GM12878 (cell line): ENCODE measurements at regions not wholly inside any gene's neighbourhood (a gene's known extent, or its start where the extent isn't known, plus 50 kb on each side); places are given as distances from the start of the nearest gene placed in this dataset.
A peak's percentile ranks its signal among the peaks of the same experiment; 100 is the strongest.

Source experiments
- ATAC-seq: fragments of 200-7000 bp; cut with Tn5 transposase; 3 replicates; pipeline ENCODE4 v1.9.1; 2020; ENCODE audit warnings: mild to moderate bottlenecking, moderate library complexity
- BruUV-seq: library from RNA; stranded (reverse); fragments of 400-500 nt; replicated peaks from 2 replicates; lab custom pipeline; 2021; lab: Mats Ljungman, UMichigan
- CTCF ChIA-PET: fragments of 300-600 bp; sonication (Branson Sonifier 250); formaldehyde crosslinking; extraction: SDS; loops from one replicate; lab custom pipeline; 2021; ENCODE audit warnings: inconsistent platforms; lab: Yijun Ruan, JAX
- POLR2A ChIA-PET: fragments of 350-600 bp; formaldehyde crosslinking; extraction: SDS; loops from one replicate; lab custom pipeline; 2021; ENCODE audit warnings: inconsistent platforms; lab: Charles Lee
- RAD21 ChIA-PET: fragments of 300-600 bp; sonication (Branson Sonifier 250); formaldehyde crosslinking; loops from one replicate; lab custom pipeline; 2023; ENCODE audit warnings: antibody characterized with exemption; ENCODE audit not compliant: unreplicated experiment; lab: Charles Lee
- SMC1A ChIA-PET: fragments of 300-600 bp; sonication (Branson Sonifier 250); formaldehyde crosslinking; loops from one replicate; lab custom pipeline; 2023; ENCODE audit not compliant: unreplicated experiment, uncharacterized antibody; lab: Charles Lee
- DNase-seq: peaks from one replicate; pipeline ENCODE4 v3.0.0-alpha.2; 2011; ENCODE audit warnings: low read depth, low spot score
- FAIRE-seq: peaks from 3 replicates; lab custom pipeline; 2011; peaks lifted over from hg19 to GRCh38; lab: Jason Lieb, UNC
- H2AFZ ChIP-seq: 2 replicates; pipeline ENCODE4 v1.6.0; 2011; ENCODE audit warnings: low read depth, low read length, control low read depth; ENCODE audit not compliant: control insufficient read depth
- H3K27ac ChIP-seq: 2 replicates; pipeline ENCODE4 v1.5.1; 2011; ENCODE audit warnings: control low read depth; ENCODE audit not compliant: control insufficient read depth, insufficient read depth
- H3K27me3 ChIP-seq, 2 experiments: replicated peaks in 1 of 2; 2 replicates each; pipeline versions ENCODE4 v1.6.0 to v1.6.1; 2011; ENCODE audit warnings: low read length in 1 of 2; ENCODE audit not compliant: control insufficient read depth in 2 of 2, insufficient read depth in 2 of 2
- H3K36me3 ChIP-seq, 2 experiments: 2 replicates each; pipeline ENCODE4 v1.5.1; 2011; ENCODE audit warnings: low read length in 1 of 2; ENCODE audit not compliant: control insufficient read depth in 2 of 2, insufficient read depth in 2 of 2
- H3K4me1 ChIP-seq: 2 replicates; pipeline ENCODE4 v1.6.1; 2011; ENCODE audit warnings: mild to moderate bottlenecking, low read length, moderate library complexity, mixed read lengths; ENCODE audit not compliant: control insufficient read depth, insufficient read depth
- H3K4me2 ChIP-seq: 2 replicates; pipeline ENCODE4 v1.6.0; 2011; ENCODE audit warnings: control low read depth; ENCODE audit not compliant: control insufficient read depth, insufficient read depth
- H3K4me3 ChIP-seq: fragments of 200-600 bp; sonication (generic); 2 replicates; pipeline ENCODE4 v1.5.1; 2016
- H3K79me2 ChIP-seq: 2 replicates; pipeline ENCODE4 v1.6.0; 2011; ENCODE audit warnings: low read length; ENCODE audit not compliant: control insufficient read depth, insufficient read depth
- H3K9ac ChIP-seq: 2 replicates; pipeline ENCODE4 v1.8.0; 2011; ENCODE audit warnings: low read length, control low read depth, mixed read lengths; ENCODE audit not compliant: control insufficient read depth, insufficient read depth
- H3K9me3 ChIP-seq: replicated peaks from 3 replicates; pipeline ENCODE4 v1.5.1; 2011; ENCODE audit warnings: mild to moderate bottlenecking, low read length; ENCODE audit not compliant: control insufficient read depth, insufficient read depth
- H4K20me1 ChIP-seq: 2 replicates; pipeline ENCODE4 v1.6.0; 2011; ENCODE audit not compliant: control insufficient read depth, insufficient read depth
- ATF2 ChIP-seq: IDR thresholded peaks from 2 replicates; pipeline ENCODE4 v1.6.1; 2012; ENCODE audit warnings: low read length, inconsistent platforms
- BCL11A ChIP-seq: IDR thresholded peaks from 2 replicates; pipeline ENCODE4 v1.6.1; 2011; ENCODE audit warnings: low read depth, low read length
- BCL3 ChIP-seq: IDR thresholded peaks from 2 replicates; pipeline ENCODE4 v1.6.1; 2011; ENCODE audit warnings: borderline replicate concordance, low read depth, mild to moderate bottlenecking, moderate library complexity, low read length; ENCODE audit not compliant: insufficient read depth, poor library complexity, severe bottlenecking
- BMI1 ChIP-seq: fragments of 450-650 bp; IDR thresholded peaks from 2 replicates; pipeline ENCODE4 v1.6.1; 2016; ENCODE audit warnings: mild to moderate bottlenecking, moderate library complexity, borderline replicate concordance
- CBFB ChIP-seq: IDR thresholded peaks from 2 replicates; pipeline ENCODE4 v1.6.1; 2016; ENCODE audit warnings: antibody characterized with exemption, low read depth
- CHD2 ChIP-seq: IDR thresholded peaks from 2 replicates; pipeline ENCODE4 v1.6.1; 2011; ENCODE audit warnings: low read depth, low read length, improper control_type of control experiment, borderline replicate concordance
- CHD4 ChIP-seq: fragments of 200-600 bp; sonication (generic); IDR thresholded peaks from 2 replicates; pipeline ENCODE4 v1.6.1; 2016; ENCODE audit warnings: mild to moderate bottlenecking
- CREM ChIP-seq: IDR thresholded peaks from 2 replicates; pipeline ENCODE4 v1.6.1; 2014; ENCODE audit warnings: antibody characterized with exemption, low read depth
- DPF2 ChIP-seq: fragments of 450-650 bp; IDR thresholded peaks from 2 replicates; pipeline ENCODE4 v1.6.1; 2017; ENCODE audit warnings: mild to moderate bottlenecking
- EP300 ChIP-seq, 2 experiments: fragments of 150-350 bp in 1 of 2; IDR thresholded peaks; 2 replicates each; pipeline ENCODE4 v1.6.1; 2011 to 2012; ENCODE audit warnings: low read depth in 2 of 2, low read length in 2 of 2, borderline replicate concordance in 1 of 2, improper control_type of control experiment in 1 of 2, inconsistent platforms in 1 of 2; ENCODE audit not compliant: control insufficient read depth in 1 of 2
- FOXM1 ChIP-seq: IDR thresholded peaks from 2 replicates; pipeline ENCODE4 v1.6.1; 2012; ENCODE audit warnings: low read depth, mild to moderate bottlenecking, inconsistent platforms, low read length, moderate library complexity
- GABPA ChIP-seq: IDR thresholded peaks from 2 replicates; pipeline ENCODE4 v1.6.1; 2014; ENCODE audit warnings: antibody characterized with exemption, low read depth, mild to moderate bottlenecking, inconsistent platforms
- HDAC2 ChIP-seq: fragments of 200-600 bp; sonication (generic); IDR thresholded peaks from 2 replicates; pipeline ENCODE4 v1.6.1; 2017
- IKZF2 ChIP-seq, 2 experiments: fragments of 450-650 bp; IDR thresholded peaks; 2 replicates each; pipeline ENCODE4 v1.6.1; 2017; ENCODE audit warnings: mild to moderate bottlenecking in 2 of 2, moderate library complexity in 2 of 2
- IRF4 ChIP-seq: IDR thresholded peaks from 2 replicates; pipeline ENCODE4 v1.6.1; 2011; ENCODE audit warnings: low read depth, low read length
- JUNB ChIP-seq: IDR thresholded peaks from 2 replicates; pipeline ENCODE4 v1.6.1; 2016; ENCODE audit warnings: antibody characterized with exemption, mild to moderate bottlenecking
- MEF2A ChIP-seq: IDR thresholded peaks from 2 replicates; pipeline ENCODE4 v1.6.1; 2011; ENCODE audit warnings: low read depth, mild to moderate bottlenecking, low read length, moderate library complexity; ENCODE audit not compliant: insufficient read depth
- MTA2 ChIP-seq: fragments of 450-650 bp; IDR thresholded peaks from 2 replicates; pipeline ENCODE4 v1.6.1; 2016; ENCODE audit warnings: low read depth, mild to moderate bottlenecking, moderate library complexity
- NFIC ChIP-seq: IDR thresholded peaks from 2 replicates; pipeline ENCODE4 v1.6.1; 2012; ENCODE audit warnings: low read depth, mild to moderate bottlenecking, inconsistent platforms, low read length, moderate library complexity
- NR2F1 ChIP-seq: fragments of 450-650 bp; conservative IDR thresholded peaks from 2 replicates; pipeline ENCODE4 v1.6.1; 2017; ENCODE audit warnings: mild to moderate bottlenecking
- PML ChIP-seq: IDR thresholded peaks from 2 replicates; pipeline ENCODE4 v1.6.1; 2012; ENCODE audit warnings: low read length, inconsistent platforms
- RUNX3 ChIP-seq: IDR thresholded peaks from 2 replicates; pipeline ENCODE4 v1.6.1; 2012; ENCODE audit warnings: low read length, inconsistent platforms
- SMARCA5 ChIP-seq: fragments of 450-650 bp; IDR thresholded peaks from 2 replicates; pipeline ENCODE4 v1.6.1; 2017; ENCODE audit warnings: mild to moderate bottlenecking
- SRF ChIP-seq, 2 experiments: IDR thresholded peaks; 2 replicates each; pipeline ENCODE4 v1.6.1; 2011; ENCODE audit warnings: low read depth in 2 of 2, low read length in 2 of 2, mild to moderate bottlenecking in 1 of 2, moderate library complexity in 1 of 2
- TBL1XR1 ChIP-seq: IDR thresholded peaks from 2 replicates; pipeline ENCODE4 v1.6.1; 2012; ENCODE audit warnings: low read depth, low read length, improper control_type of control experiment
- TCF7 ChIP-seq: IDR thresholded peaks from 2 replicates; pipeline ENCODE4 v1.6.1; 2014; ENCODE audit warnings: antibody characterized with exemption, borderline replicate concordance
- ZNF217 ChIP-seq: fragments of 450-650 bp; IDR thresholded peaks from 2 replicates; pipeline ENCODE4 v1.6.1; 2017; ENCODE audit warnings: antibody characterized with exemption, mild to moderate bottlenecking
- ZNF622 ChIP-seq: fragments of 450-650 bp; IDR thresholded peaks from 2 replicates; pipeline ENCODE4 v1.6.1; 2017; ENCODE audit warnings: mild to moderate bottlenecking, inconsistent platforms
- in situ Hi-C: fragments of 300-500 bp; cut with MboI; formaldehyde crosslinking; loops from 9 replicates; pipeline ENCODE4 v1.14.3; 2018; ENCODE audit warnings: mixed read lengths
- intact Hi-C: fragments of 100-400 bp; cut with micrococcal nuclease; formaldehyde crosslinking; loops from one replicate; pipeline ENCODE4 v1.14.2; 2022; ENCODE audit not compliant: unreplicated experiment

- in situ Hi-C loops, result no loop called here
- no TSS peak for BruUV-seq
Observed at GRCh38 chr2:75844651-75845050, 133.9 kb upstream of the GCFC2 start.

More at GRCh38 chr2:75844651-75845050, 133.9 kb upstream of the GCFC2 start:
- H3K4me1 ChIP-seq, result no peaks in the 10 kb centered on the region
- H3K27me3 ChIP-seq, result no peaks in the 10 kb centered on the region
- FAIRE-seq (peak; percentile 23), DNase-seq (peak; percentile 19), ATAC-seq (peak; percentile 88)
- H3K4me3 ChIP-seq, result no peak overlapping the region
- no peak overlapping the region for H2AFZ ChIP-seq
- ChIA-PET RAD21 (no interaction called here), POLR2A (no interaction called here), CTCF (no interaction called here), SMC1A (no interaction called here)
- H3K4me2 ChIP-seq, result no peak overlapping the region
- no peak overlapping the region for H3K27ac ChIP-seq
- intact Hi-C loops, result no loop called here
- no peaks in the 10 kb centered on the region for H3K9me3 ChIP-seq
- H3K36me3 ChIP-seq, result no peaks in the 10 kb centered on the region
- no peak overlapping the region for H3K9ac ChIP-seq
- TF ChIP-seq PML, result peak; percentile 57; the same call in 1 of the 2 replicates
- peak; percentile 47; the same call in 1 of the 2 replicates for TF ChIP-seq CBFB
- peak; percentile 98 for TF ChIP-seq JUNB
- no peak for TF ChIP-seq CHD4
- TF ChIP-seq DPF2, result peak; percentile 65; the same call in 1 of the 2 replicates
- TF ChIP-seq CHD2, result no peak
- peak; percentile 99 for TF ChIP-seq RUNX3
- TF ChIP-seq ZNF622, result no peak
- TF ChIP-seq MEF2A, result peak; percentile 88
- peak; percentile 74 for TF ChIP-seq CREM
- TF ChIP-seq SRF (IDR thresholded peaks at IDR 0.05; ENCODE audit: low read depth in 2 of 2, low read length in 2 of 2), result 0 out of 4 replicates have a peak, but pooled peaks of 1 of the 2 experiments have one; percentile 37
- TF ChIP-seq BCL11A, result peak; percentile 85
- TF ChIP-seq ZNF217, result peak; percentile 89; the same call in 1 of the 2 replicates
- peak; percentile 55; the same call in 1 of the 2 replicates for TF ChIP-seq MTA2
- TF ChIP-seq TCF7, result peak; percentile 100
- TF ChIP-seq IKZF2 (IDR thresholded peaks at IDR 0.05), result no peak
- TF ChIP-seq NFIC, result peak; percentile 97
- TF ChIP-seq EP300 (IDR thresholded peaks at IDR 0.05; ENCODE audit: borderline replicate concordance in 1 of 2, control insufficient read depth in 1 of 2, low read depth in 2 of 2, low read length in 2 of 2), result peak in 1 of 2 experiments; percentile 46; a peak in 1 of 4 replicates
- TF ChIP-seq HDAC2, result no peak
- peak; percentile 55 for TF ChIP-seq BCL3
- peak; percentile 55; the same call in 1 of the 2 replicates for TF ChIP-seq NR2F1
- peak; percentile 57; the same call in 1 of the 2 replicates for TF ChIP-seq GABPA
- peak; percentile 93 for TF ChIP-seq ATF2
- TF ChIP-seq IRF4, result peak; percentile 78; the same call in 1 of the 2 replicates
- TF ChIP-seq BMI1, result 0 out of 2 replicates have a peak, but pooled peaks have one; percentile 17
- TF ChIP-seq TBL1XR1, result 0 out of 2 replicates have a peak, but pooled peaks have one; percentile 24
- TF ChIP-seq SMARCA5, result no peak
- TF ChIP-seq FOXM1, result peak; percentile 89
- H4K20me1 ChIP-seq, result no peaks in the 10 kb centered on the region
- no peaks in the 10 kb centered on the region for H3K79me2 ChIP-seq
